M059J (cell line): ENCODE measurements at regions not wholly inside any gene's neighbourhood (a gene's known extent, or its start where the extent isn't known, plus 50 kb on each side); places are given as distances from the start of the nearest gene placed in this dataset.
"Not testable (repeated sequence)": the region's sequence is repeated elsewhere in the genome, so short reads cannot be mapped to it uniquely, and the experiment has no call there.

Source experiments
- DNase-seq: peaks from one replicate; pipeline ENCODE4 v3.0.0-alpha.2; 2012; ENCODE audit warnings: low read depth

- DNase-seq, result no peak
These were observed 389.8 kb downstream of the LNPK start for GRCh38 chr2:175612280-175612679.

- no peak for DNase-seq
These were observed 395.8 kb downstream of the LNPK start for GRCh38 chr2:175606010-175606841.

GRCh38 chr2:175605640-175606009 is 396.4 kb downstream of the LNPK start:
- no peak for DNase-seq

GRCh38 chr2:175601969-175602368 is 400.1 kb downstream of the LNPK start:
- DNase-seq, result no peak

GRCh38 chr2:175599966-175600831 is 401.9 kb downstream of the LNPK start:
- peak; percentile 71 for DNase-seq

- DNase-seq, result no peak
These were observed 404.8 kb downstream of the LNPK start for GRCh38 chr2:175597286-175597685.

- DNase-seq, result no peak
These were observed 406.9 kb downstream of the LNPK start for GRCh38 chr2:175595139-175595538.

- DNase-seq, result not testable (repeated sequence)
These were observed 408.2 kb downstream of the LNPK start for GRCh38 chr2:175593686-175594525.

GRCh38 chr2:175588213-175588612 is 406.7 kb upstream of the ATP5MC3 start:
- DNase-seq, result not testable (repeated sequence)

GRCh38 chr2:175585496-175585895 is 404.0 kb upstream of the ATP5MC3 start:
- no peak for DNase-seq

- no peak for DNase-seq
These were observed 399.1 kb upstream of the ATP5MC3 start for GRCh38 chr2:175580652-175581051.

GRCh38 chr2:175579646-175580045 is 398.1 kb upstream of the ATP5MC3 start:
- no peak for DNase-seq

- peak; percentile 52 for DNase-seq
These were observed 396.0 kb upstream of the ATP5MC3 start for GRCh38 chr2:175577368-175577970.

- no peak for DNase-seq
These were observed 395.4 kb upstream of the ATP5MC3 start for GRCh38 chr2:175576875-175577274.

GRCh38 chr2:175576270-175576669 is 394.8 kb upstream of the ATP5MC3 start:
- no peak for DNase-seq

- DNase-seq, result no peak
These were observed 394.1 kb upstream of the ATP5MC3 start for GRCh38 chr2:175575346-175576258.

- no peak for DNase-seq
These were observed 392.6 kb upstream of the ATP5MC3 start for GRCh38 chr2:175574069-175574468.

GRCh38 chr2:175571078-175571653 is 389.7 kb upstream of the ATP5MC3 start:
- DNase-seq, result peak; percentile 16

- no peak for DNase-seq
These were observed 386.7 kb upstream of the ATP5MC3 start for GRCh38 chr2:175568109-175568730.
